B cell (primary cell): ENCODE measurements at regions not wholly inside any gene's neighbourhood (a gene's known extent, or its start where the extent isn't known, plus 50 kb on each side); places are given as distances from the start of the nearest gene placed in this dataset.

ENCODE experiments used
- EZH2 ChIP-seq: IDR thresholded peaks from 2 replicates; pipeline ENCODE4 v1.6.1; 2012; ENCODE audit warnings: borderline replicate concordance, low read depth, mild to moderate bottlenecking, moderate library complexity, low read length; ENCODE audit not compliant: insufficient read depth, poor library complexity, severe bottlenecking
- TF ChIP-seq, protein P1 (sequence below): fragments of 200-600 bp; IDR thresholded peaks from one replicate; pipeline ENCODE4 v1.8.0; 2022; ENCODE audit warnings: antibody characterized with exemption, mild to moderate bottlenecking

DNA sequence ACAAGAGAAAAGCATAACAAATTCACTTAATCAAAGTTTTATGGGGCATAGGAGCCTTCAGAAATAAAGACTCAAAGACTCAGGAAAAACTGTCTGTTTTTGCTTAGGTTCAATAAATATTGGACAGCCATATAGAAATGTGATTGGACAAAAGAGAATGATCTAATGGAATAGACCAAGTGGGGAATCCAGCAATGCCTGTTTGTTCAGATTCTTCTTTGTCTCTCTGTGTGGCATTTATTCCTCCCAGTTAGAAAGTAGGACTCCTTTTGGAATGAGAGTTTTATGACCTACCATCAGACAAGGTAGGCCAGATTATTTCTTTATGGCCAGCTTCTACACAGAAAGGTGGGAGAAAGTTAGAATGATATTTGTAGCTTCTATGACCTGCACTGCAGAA lies 1460.1 kb downstream of the OTOL1 start:
- TF ChIP-seq, protein P1, sequence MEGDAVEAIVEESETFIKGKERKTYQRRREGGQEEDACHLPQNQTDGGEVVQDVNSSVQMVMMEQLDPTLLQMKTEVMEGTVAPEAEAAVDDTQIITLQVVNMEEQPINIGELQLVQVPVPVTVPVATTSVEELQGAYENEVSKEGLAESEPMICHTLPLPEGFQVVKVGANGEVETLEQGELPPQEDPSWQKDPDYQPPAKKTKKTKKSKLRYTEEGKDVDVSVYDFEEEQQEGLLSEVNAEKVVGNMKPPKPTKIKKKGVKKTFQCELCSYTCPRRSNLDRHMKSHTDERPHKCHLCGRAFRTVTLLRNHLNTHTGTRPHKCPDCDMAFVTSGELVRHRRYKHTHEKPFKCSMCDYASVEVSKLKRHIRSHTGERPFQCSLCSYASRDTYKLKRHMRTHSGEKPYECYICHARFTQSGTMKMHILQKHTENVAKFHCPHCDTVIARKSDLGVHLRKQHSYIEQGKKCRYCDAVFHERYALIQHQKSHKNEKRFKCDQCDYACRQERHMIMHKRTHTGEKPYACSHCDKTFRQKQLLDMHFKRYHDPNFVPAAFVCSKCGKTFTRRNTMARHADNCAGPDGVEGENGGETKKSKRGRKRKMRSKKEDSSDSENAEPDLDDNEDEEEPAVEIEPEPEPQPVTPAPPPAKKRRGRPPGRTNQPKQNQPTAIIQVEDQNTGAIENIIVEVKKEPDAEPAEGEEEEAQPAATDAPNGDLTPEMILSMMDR = no peak
- no peak for TF ChIP-seq EZH2
